ENCODE measurements at regions not wholly inside any gene's neighbourhood (a gene's known extent, or its start where the extent isn't known, plus 50 kb on each side); places are given as distances from the start of the nearest gene placed in this dataset.

GRCh38 chr10:2800178-2800577 is 267.2 kb upstream of the PFKP start:
- WGBS, 2 donors = 66 to 79% methylated on average over 5 of the region's 5 CpGs
- no peak for ATAC-seq

GRCh38 chr10:2798336-2799022 is 268.9 kb upstream of the PFKP start:
- intact Hi-C loops (cut with DNase I) = no loop called here
- H3K9me3 ChIP-seq = peaks cover 0 to 33% (median 10%) of the 10 kb centered on the region in 11 donors
- no peak for DNase-seq
- H3K4me1 ChIP-seq = no peaks in the 10 kb centered on the region
- TF ChIP-seq CTCF (IDR thresholded peaks at IDR 0.05) = no peak
- ATAC-seq = no peak
- H3K27me3 ChIP-seq = peaks cover 0 to 13% (median 0%) of the 10 kb centered on the region in 7 donors
- 45 to 48% methylated on average over 4 of the region's 4 CpGs for WGBS, 2 donors
- H3K27ac ChIP-seq = no peak overlapping the region
- no peaks in the 10 kb centered on the region for H3K36me3 ChIP-seq
- no peak overlapping the region for H3K4me3 ChIP-seq

More at GRCh38 chr10:2800178-2800577, 267.2 kb upstream of the PFKP start:
- no peak overlapping the region for H3K27ac ChIP-seq
- H3K36me3 ChIP-seq = no peaks in the 10 kb centered on the region
- H3K4me1 ChIP-seq = no peaks in the 10 kb centered on the region
- intact Hi-C loops (cut with DNase I) = no loop called here
- no peak overlapping the region for H3K4me3 ChIP-seq
- no peak for TF ChIP-seq CTCF (IDR thresholded peaks at IDR 0.05)
- H3K9me3 ChIP-seq = peaks cover 0 to 20% (median 3%) of the 10 kb centered on the region in 11 donors
- peaks cover 0 to 13% (median 0%) of the 10 kb centered on the region in 7 donors for H3K27me3 ChIP-seq
- no peak for DNase-seq

- Histone ChIP-seq H3K36me3 (no peaks in the 10 kb centered on the region), H3K27ac (no peak overlapping the region), H3K4me1 (no peaks in the 10 kb centered on the region), H3K4me3 (no peak overlapping the region), H3K9me3 (peaks cover 0 to 29% (median 10%) of the 10 kb centered on the region in 11 donors), H3K27me3 (peaks cover 0 to 5% (median 0%) of the 10 kb centered on the region in 7 donors)
- no peak for ATAC-seq
- WGBS, 2 donors = 83 to 89% methylated on average over 3 of the region's 3 CpGs
- intact Hi-C loops (cut with DNase I) = no loop called here
- DNase-seq = no peak
- no peak for TF ChIP-seq CTCF (IDR thresholded peaks at IDR 0.05)
Observed at GRCh38 chr10:2791774-2792443, 275.4 kb upstream of the PFKP start.

- intact Hi-C loops (cut with DNase I) = no loop called here
- no peak for TF ChIP-seq CTCF (IDR thresholded peaks at IDR 0.05)
- peaks cover 0 to 16% (median 0%) of the 10 kb centered on the region in 11 donors for H3K9me3 ChIP-seq
- H3K36me3 ChIP-seq = no peaks in the 10 kb centered on the region
- DNase-seq (no peak), ATAC-seq (no peak)
- H3K4me1 ChIP-seq = no peaks in the 10 kb centered on the region
- peaks cover 0 to 8% (median 0%) of the 10 kb centered on the region in 7 donors for H3K27me3 ChIP-seq
- WGBS, 2 donors = 85 to 90% methylated on average over 15 of the region's 15 CpGs
- H3K4me3 ChIP-seq = no peak overlapping the region
- H3K27ac ChIP-seq = no peak overlapping the region
Observed at GRCh38 chr10:2790396-2791188, 276.8 kb upstream of the PFKP start.
